ENCODE measurements at regions not wholly inside any gene's neighbourhood (a gene's known extent, or its start where the extent isn't known, plus 50 kb on each side); places are given as distances from the start of the nearest gene placed in this dataset.
"Not testable (repeated sequence)": the region's sequence is repeated elsewhere in the genome, so short reads cannot be mapped to it uniquely, and the experiment has no call there.

GRCh38 chr6:144437105-144437504 lies 152.0 kb downstream of the UTRN start:
- DNase-seq, result no peak

- no peak for DNase-seq
Observed at GRCh38 chr6:144438103-144438502, 153.0 kb downstream of the UTRN start.

GRCh38 chr6:144439016-144439415 lies 153.9 kb downstream of the UTRN start:
- DNase-seq, result no peak

GRCh38 chr6:144441801-144442200 lies 156.7 kb downstream of the UTRN start:
- not testable (repeated sequence) for DNase-seq

GRCh38 chr6:144443157-144443556 lies 158.0 kb downstream of the UTRN start:
- no peak for DNase-seq

- no peak for DNase-seq
Observed at GRCh38 chr6:144447472-144447871, 162.3 kb downstream of the UTRN start.

GRCh38 chr6:144449218-144449617 lies 164.1 kb downstream of the UTRN start:
- DNase-seq, result no peak

GRCh38 chr6:144449911-144450597 lies 164.9 kb downstream of the UTRN start:
- DNase-seq, result no peak

GRCh38 chr6:144460327-144461095 lies 175.4 kb downstream of the UTRN start:
- no peak for DNase-seq

- no peak for DNase-seq
Observed at GRCh38 chr6:144462058-144462457, 176.9 kb downstream of the UTRN start.

GRCh38 chr6:144466716-144467115 lies 181.6 kb downstream of the UTRN start:
- DNase-seq, result no peak

- DNase-seq, result no peak
Observed at GRCh38 chr6:144467172-144467762, 182.1 kb downstream of the UTRN start.

- DNase-seq, result no peak
Observed at GRCh38 chr6:144467921-144468320, 182.8 kb downstream of the UTRN start.

GRCh38 chr6:144468709-144469108 lies 183.6 kb downstream of the UTRN start:
- DNase-seq, result no peak

- DNase-seq, result no peak
Observed at GRCh38 chr6:144469144-144469575, 184.0 kb downstream of the UTRN start.

GRCh38 chr6:144470201-144470600 lies 185.1 kb downstream of the UTRN start:
- not testable (repeated sequence) for DNase-seq

GRCh38 chr6:144471986-144472385 lies 186.9 kb downstream of the UTRN start:
- DNase-seq, result no peak

- DNase-seq, result no peak
Observed at GRCh38 chr6:144474290-144474689, 189.2 kb downstream of the UTRN start.

GRCh38 chr6:144474904-144475303 lies 189.8 kb downstream of the UTRN start:
- DNase-seq, result no peak

GRCh38 chr6:144475411-144475810 lies 190.3 kb downstream of the UTRN start:
- DNase-seq, result no peak

GRCh38 chr6:144476286-144476685 lies 191.2 kb downstream of the UTRN start:
- DNase-seq, result no peak

- DNase-seq, result no peak
Observed at GRCh38 chr6:144477396-144477795, 192.3 kb downstream of the UTRN start.

GRCh38 chr6:144477856-144478255 lies 192.7 kb downstream of the UTRN start:
- no peak for DNase-seq

- no peak for DNase-seq
Observed at GRCh38 chr6:144478483-144478882, 193.3 kb downstream of the UTRN start.

All from NCI-H1694 treated with DMSO at 0.1 percent for 48 hours (cell line).